Heart left ventricle (tissue), 13 donors: ENCODE measurements at regions not wholly inside any gene's neighbourhood (a gene's known extent, or its start where the extent isn't known, plus 50 kb on each side); places are given as distances from the start of the nearest gene placed in this dataset.

Experiments used
- CTCF ChIP-seq, 12 donors: fragments of 200-600 bp; sonication (generic) in 4 of 12; IDR thresholded peaks; one replicate each; pipeline versions ENCODE4 v1.5.0 to v1.8.0; 2018 to 2022; ENCODE audit warnings: antibody characterized with exemption in 12 of 12, mild to moderate bottlenecking in 5 of 12
- POLR2A ChIP-seq, 2 donors: fragments of 450-650 bp; IDR thresholded peaks; one replicate each; pipeline ENCODE4 v1.6.1; 2017; ENCODE audit warnings: antibody characterized with exemption in 2 of 2, mild to moderate bottlenecking in 2 of 2, moderate library complexity in 2 of 2
- donor health status: ischemic (EF 13 %, LVEDD 7.1; RV severe dilation, severe dysfunction).
- donor health status: DM: no; HTN: yes; CAD: no.
- donor health status: DM: no; HTN: no; CAD: no.
- donor health status: ischemic (EF 25% LVEDD 6.9; RV normal size, moderate dysfunction).
- donor health status: ischemic (EF 25% LVEDD 5.7; RV mildly dilated, moderate dysfunction).
- donor health status: ischemic (EF 35%, LVEDD 5.7; RV mildly dilated, moderate dysfunction).
- donor health status: nonischemic (EF 11% LVEDD 7.7; RV severe dilation, severe dysfunction).
- donor health status: DM: yes; HTN: yes; CAD: no.
- donor health status: PGD.
- donor health status: ischemic (EF 29% LVEDD 5.4; RV normal size, mild dysfunction).
- donor health status: nonischemic (EF 23%, LVEDD 6.1; RV moderate dilation, normal function).

GRCh38 chr16:77594057-77594456 lies 128.3 kb upstream of the NUDT7 start:
- no peak for TF ChIP-seq CTCF (IDR thresholded peaks at IDR 0.05)
- no peak for TF ChIP-seq POLR2A (IDR thresholded peaks at IDR 0.05)
